ENCODE measurements at regions not wholly inside any gene's neighbourhood (a gene's known extent, or its start where the extent isn't known, plus 50 kb on each side); places are given as distances from the start of the nearest gene placed in this dataset.
"Not testable (repeated sequence)": the region's sequence is repeated elsewhere in the genome, so short reads cannot be mapped to it uniquely, and the experiment has no call there.

DNA sequence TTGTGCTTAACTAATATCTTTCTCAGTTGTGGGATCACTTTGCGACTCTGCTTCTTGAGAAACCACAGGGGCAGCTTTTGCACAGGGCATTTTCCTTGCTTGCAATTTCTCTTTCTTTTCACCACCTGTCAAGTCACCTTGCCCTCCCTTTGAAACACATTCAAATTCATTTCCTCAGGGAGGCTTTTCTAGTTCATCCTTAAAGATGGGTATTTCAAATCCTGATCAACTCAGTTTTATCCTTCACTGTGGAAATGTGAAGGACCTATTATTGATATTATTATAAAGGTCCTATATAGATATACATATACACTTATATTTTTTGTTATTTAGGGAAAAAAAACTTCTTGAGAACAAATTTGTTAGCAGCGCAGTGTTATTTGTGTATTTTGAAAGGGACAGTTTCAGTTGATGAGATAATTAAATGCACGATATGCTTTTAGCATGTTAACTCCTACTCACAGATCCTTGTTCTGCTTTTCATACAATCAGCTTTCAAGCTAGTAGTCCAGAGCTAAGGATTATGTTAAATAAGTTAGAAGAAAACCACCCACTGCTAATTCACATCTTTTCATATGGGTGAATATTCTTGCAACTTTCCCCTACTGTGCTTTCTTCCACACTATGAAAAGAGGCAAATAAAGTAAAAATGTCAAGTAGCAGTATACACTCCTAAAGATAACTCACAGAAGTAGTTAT lies 501.4 kb upstream of the RGS6 start:
- intact Hi-C loops (cut with DNase I): no loop called here
- ATAC-seq (ENCODE audit: poor library complexity) (no peak), DNase-seq (no peak)

DNA sequence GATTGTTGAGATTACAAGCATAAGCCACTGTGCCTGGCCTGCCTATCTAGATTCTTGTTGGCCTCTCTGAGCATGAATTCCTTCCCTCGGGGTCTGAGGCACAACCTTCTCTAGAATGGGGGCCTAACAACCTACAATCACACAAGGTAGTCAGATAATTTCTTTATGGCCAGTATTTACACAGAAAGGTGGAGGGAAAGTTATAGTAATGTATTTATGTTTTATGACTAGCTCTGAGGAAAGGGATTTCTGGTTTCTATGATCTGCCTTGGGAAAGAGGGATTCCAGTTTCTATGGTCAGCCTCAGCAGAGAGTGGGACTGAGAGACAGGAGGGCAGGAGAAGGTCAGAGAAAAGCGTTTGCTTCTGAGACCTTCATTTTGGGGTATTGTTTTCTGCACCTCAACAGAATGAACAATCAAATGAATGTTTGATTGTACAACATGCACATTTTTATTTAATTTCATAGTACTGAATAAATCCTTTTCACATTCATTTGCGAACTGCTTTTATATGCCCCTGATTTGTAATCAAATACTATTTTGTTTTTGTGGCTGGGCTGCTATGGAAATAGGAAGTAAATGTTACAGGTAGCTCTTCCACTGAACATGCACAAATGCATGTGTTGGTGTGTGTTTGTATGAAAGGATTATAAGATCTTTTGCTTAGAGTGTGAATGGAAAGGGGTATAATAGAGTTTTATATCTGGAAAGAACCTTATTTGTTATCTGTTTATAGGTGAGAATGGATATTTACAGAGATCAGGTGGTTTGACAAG lies 499.7 kb upstream of the RGS6 start:
- intact Hi-C loops (cut with DNase I): no loop called here
- DNase-seq (no peak), ATAC-seq (ENCODE audit: poor library complexity) (no peak)

DNA sequence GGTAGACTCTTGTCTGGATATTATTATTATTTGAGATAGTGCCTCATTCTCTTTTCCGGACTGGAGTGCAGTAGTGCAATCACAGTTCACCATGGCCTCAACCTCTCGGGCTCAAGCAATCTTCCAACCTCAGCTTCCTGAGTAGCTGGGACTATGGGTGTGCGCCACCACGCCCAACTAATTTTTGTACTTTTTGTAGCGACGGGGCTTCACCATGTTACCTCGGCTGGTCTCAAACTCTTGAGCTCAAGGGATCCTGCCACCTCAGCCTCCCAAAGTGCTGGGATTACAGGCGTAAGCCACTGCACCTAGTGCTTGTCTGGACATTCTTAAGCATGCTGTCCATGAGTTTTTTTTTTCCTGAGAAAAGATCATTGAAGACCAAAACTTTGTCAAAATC lies 498.9 kb upstream of the RGS6 start:
- intact Hi-C loops (cut with DNase I): no loop called here
- DNase-seq (no peak), ATAC-seq (ENCODE audit: poor library complexity) (no peak)

- DNase-seq; intact Hi-C loops (cut with DNase I); ATAC-seq (ENCODE audit: poor library complexity): not testable (repeated sequence)
Observed at GRCh38 chr14:71435641-71436040, 496.6 kb upstream of the RGS6 start.

DNA sequence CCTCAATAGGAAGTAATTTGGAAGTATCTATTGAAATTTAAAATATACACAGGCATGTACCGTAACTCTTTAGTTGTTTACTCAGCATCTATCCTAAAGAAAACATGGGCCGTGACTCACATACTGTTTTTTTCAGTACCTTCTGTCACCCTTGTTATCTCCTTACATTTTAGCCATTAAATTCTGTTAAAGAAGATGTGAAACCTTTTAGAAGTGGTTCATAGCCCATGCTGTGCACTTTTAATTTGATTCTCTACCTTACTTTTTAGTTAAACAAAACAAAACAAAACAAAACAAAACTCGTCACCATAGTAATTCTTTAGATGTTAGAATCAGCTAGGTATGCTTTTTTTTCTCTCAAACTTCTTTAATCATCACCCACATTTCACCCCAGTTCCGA lies 494.4 kb upstream of the RGS6 start:
- intact Hi-C loops (cut with DNase I): no loop called here
- DNase-seq (no peak), ATAC-seq (ENCODE audit: poor library complexity) (no peak)

- intact Hi-C loops (cut with DNase I): no loop called here
- DNase-seq (no peak), ATAC-seq (ENCODE audit: poor library complexity) (no peak)
Observed at GRCh38 chr14:71438684-71439083, 493.5 kb upstream of the RGS6 start.

DNA sequence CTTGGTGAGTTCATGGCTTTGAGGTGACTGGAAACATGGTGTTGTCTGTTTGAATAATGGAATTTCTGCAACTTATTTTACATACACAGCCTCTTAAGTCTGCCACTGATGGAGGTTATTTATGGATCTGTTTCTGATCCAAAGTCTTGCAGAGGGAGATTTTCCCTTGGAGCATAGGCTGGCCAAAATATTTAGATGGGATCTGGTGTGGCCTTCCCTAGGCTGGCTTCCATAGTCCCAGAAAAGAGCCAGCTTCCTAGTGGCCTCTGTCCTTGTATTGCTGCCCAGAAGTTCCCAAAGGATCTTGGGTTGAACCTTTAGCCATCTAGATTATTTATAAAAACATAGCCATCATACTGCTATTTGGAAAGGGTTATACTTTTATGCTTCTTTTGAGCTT lies 491.1 kb upstream of the RGS6 start:
- no peak for DNase-seq
- intact Hi-C loops (cut with DNase I): no loop called here
- no peak for ATAC-seq (ENCODE audit: poor library complexity)

GRCh38 chr14:71444030-71444822 lies 488.0 kb upstream of the RGS6 start:
- ATAC-seq (ENCODE audit: poor library complexity) (no peak), DNase-seq (no peak)
- intact Hi-C loops (cut with DNase I): no loop called here

DNA sequence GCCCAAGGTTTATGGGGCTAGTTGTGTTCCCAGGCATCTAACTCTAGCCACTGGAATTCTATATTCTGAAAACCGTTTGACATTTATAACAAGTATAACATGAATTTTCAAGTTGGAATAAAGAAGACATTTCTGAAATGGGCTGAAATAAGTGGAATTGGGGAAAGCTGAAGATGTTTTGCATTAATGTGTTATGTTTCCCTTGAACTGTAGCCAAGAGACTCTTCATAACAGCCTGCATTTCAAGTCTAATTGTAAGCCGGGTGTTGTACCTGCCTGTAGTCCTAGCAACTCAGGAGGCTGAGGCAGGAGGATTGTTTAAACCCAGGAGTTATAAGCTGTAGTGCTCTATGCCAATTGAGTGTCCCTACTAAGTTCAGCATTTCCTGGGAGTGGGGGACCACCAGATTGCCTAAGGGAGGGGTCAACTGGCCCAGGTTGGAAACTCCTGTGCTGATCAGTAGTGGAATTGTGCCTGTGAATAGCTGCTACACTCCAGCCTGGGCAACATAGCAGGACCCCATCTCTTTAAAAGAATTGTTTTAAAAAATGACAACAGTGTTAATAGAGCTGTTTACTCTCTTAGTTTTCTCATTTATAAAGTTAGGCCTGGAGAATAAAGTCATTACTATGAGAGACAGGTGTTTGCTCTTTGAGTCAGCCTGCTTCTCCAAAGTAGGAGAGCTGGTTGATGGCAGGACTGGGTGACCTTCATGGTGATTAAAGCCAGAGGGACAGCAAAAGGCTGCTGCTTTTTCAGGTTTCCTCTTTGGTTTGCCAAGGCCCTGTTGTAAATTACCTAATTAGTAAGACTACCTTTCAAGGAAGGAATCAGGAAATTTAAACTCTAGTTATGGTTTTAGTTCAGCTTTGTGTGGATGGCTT lies 483.6 kb upstream of the RGS6 start:
- DNase-seq (no peak), ATAC-seq (ENCODE audit: poor library complexity) (no peak)
- intact Hi-C loops (cut with DNase I): no loop called here

GRCh38 chr14:71449316-71450055 lies 482.7 kb upstream of the RGS6 start:
- DNase-seq (no peak), ATAC-seq (ENCODE audit: poor library complexity) (no peak)
- intact Hi-C loops (cut with DNase I): no loop called here

DNA sequence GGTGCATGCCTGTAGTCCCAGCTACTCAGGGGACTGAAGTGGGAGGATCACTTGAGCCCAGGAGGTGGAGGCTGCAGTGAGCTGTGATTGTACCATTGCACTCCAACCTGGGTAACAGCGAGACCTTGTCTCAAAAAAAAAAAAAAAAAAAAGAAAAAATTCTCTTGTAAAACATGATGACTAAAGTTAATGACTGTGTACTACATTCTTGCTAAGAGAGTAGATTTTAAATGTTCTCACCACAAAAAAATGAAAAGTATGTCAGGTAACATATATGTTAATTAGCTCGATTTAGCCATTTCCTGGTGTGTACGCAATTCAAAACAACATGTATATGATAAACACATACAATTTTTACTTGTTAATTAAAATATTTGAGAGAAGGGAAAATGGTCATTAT lies 480.7 kb upstream of the RGS6 start:
- ATAC-seq (ENCODE audit: poor library complexity) (no peak), DNase-seq (no peak)
- intact Hi-C loops (cut with DNase I): no loop called here

GRCh38 chr14:71452539-71452938 lies 479.7 kb upstream of the RGS6 start:
- DNase-seq: no peak
- intact Hi-C loops (cut with DNase I): no loop called here
- no peak for ATAC-seq (ENCODE audit: poor library complexity)

DNA sequence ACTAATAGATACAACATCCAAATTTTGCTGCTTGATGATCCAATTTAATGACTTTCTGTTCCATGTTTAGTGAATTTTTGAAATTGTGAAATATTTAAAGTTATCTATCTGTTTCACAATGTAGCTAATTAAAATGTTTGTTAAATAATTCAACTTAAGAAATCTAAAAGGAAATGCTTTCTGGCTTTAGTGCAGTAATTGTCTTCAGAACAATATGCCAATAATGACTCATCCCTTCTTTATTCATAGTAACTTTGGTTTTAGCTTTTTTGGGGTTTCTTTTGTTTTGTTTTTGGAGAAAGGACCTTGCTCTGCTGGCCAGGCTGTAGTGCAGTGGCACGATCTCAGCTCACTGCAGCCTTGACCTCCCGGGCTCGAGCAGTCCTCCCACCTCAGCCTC lies 479.2 kb upstream of the RGS6 start:
- ATAC-seq (ENCODE audit: poor library complexity): no peak
- intact Hi-C loops (cut with DNase I): no loop called here
- DNase-seq: no peak

- DNase-seq: no peak
- no peak for ATAC-seq (ENCODE audit: poor library complexity)
- intact Hi-C loops (cut with DNase I): no loop called here
Observed at GRCh38 chr14:71454010-71454409, 478.2 kb upstream of the RGS6 start.

DNA sequence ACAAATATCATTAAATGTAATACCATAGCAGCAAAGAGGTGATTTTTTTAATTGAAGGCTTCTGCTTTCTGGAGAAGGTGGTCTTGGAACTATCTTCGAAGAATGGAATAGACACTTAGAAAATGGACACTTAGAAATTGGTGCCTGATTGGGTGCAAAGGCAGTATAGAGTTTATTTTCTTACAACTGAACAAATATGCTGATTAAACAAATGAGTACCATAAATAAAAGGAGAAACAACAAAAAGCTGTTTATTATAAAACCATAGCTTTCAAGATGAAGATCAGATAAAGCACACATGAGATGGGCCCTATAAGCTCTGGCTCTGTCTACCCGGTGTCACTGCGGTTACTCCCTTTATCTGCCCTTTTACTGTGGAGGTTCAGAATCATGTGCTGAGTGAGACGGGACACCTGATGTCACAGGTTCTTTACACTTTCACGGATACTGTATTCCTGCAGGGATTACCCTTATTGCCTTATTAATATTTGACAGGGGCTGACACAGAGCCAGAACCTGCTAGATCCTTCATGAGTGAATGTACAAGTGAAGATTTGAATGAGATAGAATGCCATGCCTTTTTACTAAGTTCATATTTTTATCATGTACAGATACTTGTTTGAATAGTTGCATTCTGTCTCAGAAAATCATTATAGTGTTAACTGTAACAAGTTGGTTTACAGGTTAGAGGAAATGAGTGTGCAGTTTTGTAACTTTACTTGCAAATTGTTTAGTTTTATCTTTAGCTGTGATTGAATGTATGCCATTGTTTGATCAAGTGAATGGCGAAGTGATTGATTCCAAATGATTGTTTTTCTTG lies 477.5 kb upstream of the RGS6 start:
- no peak for DNase-seq
- ATAC-seq (ENCODE audit: poor library complexity): no peak
- intact Hi-C loops (cut with DNase I): no loop called here

DNA sequence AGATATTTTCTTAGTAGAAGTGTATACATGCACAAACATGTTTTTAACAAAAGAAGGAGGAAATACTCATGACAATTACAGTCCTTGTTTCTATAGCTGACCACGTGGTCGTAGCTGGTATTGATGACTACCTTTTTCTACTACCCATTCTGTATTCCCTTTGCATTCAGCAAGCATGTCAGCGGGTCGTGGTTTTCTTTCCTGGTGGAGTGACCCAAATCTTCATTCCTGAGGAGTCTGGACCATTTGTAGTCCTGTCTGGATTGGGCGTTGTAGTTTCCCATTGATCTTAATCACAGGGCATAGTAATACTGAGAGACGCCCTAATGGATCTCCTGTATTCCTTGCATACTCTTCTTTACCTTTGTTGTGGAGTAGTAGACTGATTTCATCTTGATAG lies 472.1 kb upstream of the RGS6 start:
- intact Hi-C loops (cut with DNase I): no loop called here
- ATAC-seq (ENCODE audit: poor library complexity) (no peak), DNase-seq (no peak)

DNA sequence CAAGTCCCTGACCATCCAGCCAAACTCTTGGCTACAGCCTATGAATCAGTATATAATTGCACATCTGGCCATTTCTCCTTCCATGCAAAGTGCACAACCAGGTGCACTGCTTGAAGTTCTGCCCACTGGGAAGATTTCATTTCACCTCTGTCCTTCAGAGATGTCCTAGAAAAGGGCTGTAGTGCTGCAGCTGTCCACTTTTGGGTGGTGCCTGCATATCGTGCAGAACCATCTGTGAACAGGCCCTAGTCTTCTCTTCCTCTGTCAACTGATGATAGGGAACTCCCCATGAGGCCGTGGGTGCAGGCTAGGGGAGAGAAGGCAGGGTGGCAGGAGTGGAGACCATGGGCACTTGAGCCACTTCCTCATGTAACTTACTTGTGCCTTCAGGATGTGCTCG lies 470.6 kb upstream of the RGS6 start:
- DNase-seq; intact Hi-C loops (cut with DNase I); ATAC-seq (ENCODE audit: poor library complexity): not testable (repeated sequence)

Measured in Right ventricle myocardium superior (tissue), 1 donor.